ENCODE measurements at regions not wholly inside any gene's neighbourhood (a gene's known extent, or its start where the extent isn't known, plus 50 kb on each side); places are given as distances from the start of the nearest gene placed in this dataset.

- no peak for DNase-seq (ENCODE audit: low read depth, low spot score)
- in situ Hi-C loops (cut with HindIII; ENCODE audit: low pct_unique_long_range_greater_than_20kb, low sequenced_read_pairs): no loop called here
Measured at GRCh38 chr2:37523814-37524362, 147.6 kb downstream of the CDC42EP3 start.

GRCh38 chr2:37526323-37526722 lies 145.1 kb downstream of the CDC42EP3 start:
- in situ Hi-C loops (cut with HindIII; ENCODE audit: low pct_unique_long_range_greater_than_20kb, low sequenced_read_pairs): no loop called here
- DNase-seq (ENCODE audit: low read depth, low spot score): peak; percentile 44

DNA sequence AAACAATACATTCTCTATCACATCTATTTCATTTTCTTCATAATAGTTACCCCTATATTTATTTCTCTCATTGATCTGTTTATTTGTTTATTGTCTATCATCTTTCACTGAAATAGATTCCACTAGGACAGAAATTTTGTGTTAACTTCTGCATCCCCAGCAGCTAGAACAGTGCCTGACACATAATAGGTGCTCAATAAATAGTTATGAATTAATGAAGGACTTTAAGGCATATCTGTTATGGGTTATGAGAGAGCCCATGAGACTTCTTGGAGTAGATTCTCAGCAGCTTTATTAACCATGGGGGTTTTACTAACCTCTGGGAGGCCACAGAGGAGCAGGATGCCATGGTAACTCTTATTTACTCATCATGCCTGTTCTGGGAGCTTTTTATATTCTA lies 144.6 kb downstream of the CDC42EP3 start:
- DNase-seq (ENCODE audit: low read depth, low spot score): no peak
- in situ Hi-C loops (cut with HindIII; ENCODE audit: low pct_unique_long_range_greater_than_20kb, low sequenced_read_pairs): no loop called here

- no peak for DNase-seq (ENCODE audit: low read depth, low spot score)
- in situ Hi-C loops (cut with HindIII; ENCODE audit: low pct_unique_long_range_greater_than_20kb, low sequenced_read_pairs): no loop called here
Measured at GRCh38 chr2:37527361-37527760, 144.1 kb downstream of the CDC42EP3 start.

GRCh38 chr2:37529830-37530415 lies 141.5 kb downstream of the CDC42EP3 start:
- DNase-seq (ENCODE audit: low read depth, low spot score): no peak
- in situ Hi-C loops (cut with HindIII; ENCODE audit: low pct_unique_long_range_greater_than_20kb, low sequenced_read_pairs): no loop called here

DNA sequence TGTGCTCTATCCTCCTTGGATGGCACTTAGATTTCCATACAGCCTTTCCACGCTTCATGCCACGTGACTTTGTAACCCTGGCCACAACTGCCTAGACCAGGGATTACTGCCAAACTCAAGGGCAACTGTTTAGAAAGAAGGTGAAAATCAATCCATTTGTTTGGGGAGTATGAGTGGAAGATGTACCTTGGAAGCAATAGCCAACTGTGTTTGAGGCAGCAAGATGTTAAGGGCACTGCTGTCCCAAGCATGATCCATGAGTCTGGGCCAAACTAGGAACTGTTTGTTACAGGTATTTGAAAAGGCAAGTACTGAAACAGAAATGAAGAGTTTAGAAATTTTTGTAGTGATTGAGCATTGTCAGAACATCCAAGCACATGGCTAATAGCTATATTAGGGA lies 138.9 kb downstream of the CDC42EP3 start:
- in situ Hi-C loops (cut with HindIII; ENCODE audit: low pct_unique_long_range_greater_than_20kb, low sequenced_read_pairs): no loop called here
- no peak for DNase-seq (ENCODE audit: low read depth, low spot score)

GRCh38 chr2:37537316-37537715 lies 134.1 kb downstream of the CDC42EP3 start:
- in situ Hi-C loops (cut with HindIII; ENCODE audit: low pct_unique_long_range_greater_than_20kb, low sequenced_read_pairs): no loop called here
- DNase-seq (ENCODE audit: low read depth, low spot score): no peak

- in situ Hi-C loops (cut with HindIII; ENCODE audit: low pct_unique_long_range_greater_than_20kb, low sequenced_read_pairs): no loop called here
- DNase-seq (ENCODE audit: low read depth, low spot score): no peak
Measured at GRCh38 chr2:37541516-37541915, 129.9 kb downstream of the CDC42EP3 start.

- no peak for DNase-seq (ENCODE audit: low read depth, low spot score)
- in situ Hi-C loops (cut with HindIII; ENCODE audit: low pct_unique_long_range_greater_than_20kb, low sequenced_read_pairs): no loop called here
Measured at GRCh38 chr2:37543999-37544557, 127.4 kb downstream of the CDC42EP3 start.

DNA sequence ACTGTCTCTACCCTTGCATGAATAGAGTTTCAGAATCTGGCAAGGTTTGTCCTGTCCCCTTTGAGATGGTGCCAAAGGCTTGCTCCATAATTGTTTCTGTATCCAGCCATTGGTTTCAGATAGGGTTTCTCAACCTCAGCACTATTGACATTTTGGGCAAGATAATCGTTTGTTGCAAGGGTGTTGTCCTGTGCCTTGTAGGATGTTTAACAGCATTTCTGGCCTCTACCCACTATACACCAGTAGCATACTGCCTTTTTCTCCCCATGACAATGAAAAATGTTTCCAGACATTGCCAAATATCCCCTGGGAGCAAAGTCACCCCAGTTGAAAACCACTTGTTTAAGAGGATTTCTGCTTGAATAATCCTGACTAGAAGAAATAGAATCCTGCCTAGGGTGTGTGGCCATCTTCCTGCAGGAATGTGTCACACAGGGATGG lies 126.8 kb downstream of the CDC42EP3 start:
- DNase-seq (ENCODE audit: low read depth, low spot score): no peak
- in situ Hi-C loops (cut with HindIII; ENCODE audit: low pct_unique_long_range_greater_than_20kb, low sequenced_read_pairs): no loop called here

- no peak for DNase-seq (ENCODE audit: low read depth, low spot score)
- in situ Hi-C loops (cut with HindIII; ENCODE audit: low pct_unique_long_range_greater_than_20kb, low sequenced_read_pairs): no loop called here
Measured at GRCh38 chr2:37549598-37549997, 121.8 kb downstream of the CDC42EP3 start.

DNA sequence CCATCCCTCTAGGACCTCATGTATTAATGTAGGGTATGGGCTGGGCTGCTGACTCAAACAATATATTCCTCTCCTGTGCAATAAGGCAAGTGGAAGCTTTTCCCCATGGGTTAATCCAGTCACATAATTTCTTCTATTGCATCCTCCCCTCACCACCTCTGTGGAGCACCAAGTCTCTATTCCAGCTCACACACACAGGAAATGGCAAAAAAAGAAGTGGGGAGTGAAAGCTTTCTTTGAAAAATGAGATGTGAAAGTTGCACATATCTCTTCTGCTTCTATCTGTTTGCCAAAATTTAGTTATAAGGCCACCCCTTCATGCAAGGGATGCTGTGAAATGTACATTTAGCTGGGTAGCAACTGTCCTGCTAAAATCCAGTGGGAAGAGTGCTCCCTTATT lies 121.3 kb downstream of the CDC42EP3 start:
- no peak for DNase-seq (ENCODE audit: low read depth, low spot score)
- in situ Hi-C loops (cut with HindIII; ENCODE audit: low pct_unique_long_range_greater_than_20kb, low sequenced_read_pairs): no loop called here

- DNase-seq (ENCODE audit: low read depth, low spot score): no peak
- in situ Hi-C loops (cut with HindIII; ENCODE audit: low pct_unique_long_range_greater_than_20kb, low sequenced_read_pairs): no loop called here
Measured at GRCh38 chr2:37551783-37552182, 119.7 kb downstream of the CDC42EP3 start.

- DNase-seq (ENCODE audit: low read depth, low spot score): no peak
- in situ Hi-C loops (cut with HindIII; ENCODE audit: low pct_unique_long_range_greater_than_20kb, low sequenced_read_pairs): no loop called here
Measured at GRCh38 chr2:37552339-37552738, 119.1 kb downstream of the CDC42EP3 start.

DNA sequence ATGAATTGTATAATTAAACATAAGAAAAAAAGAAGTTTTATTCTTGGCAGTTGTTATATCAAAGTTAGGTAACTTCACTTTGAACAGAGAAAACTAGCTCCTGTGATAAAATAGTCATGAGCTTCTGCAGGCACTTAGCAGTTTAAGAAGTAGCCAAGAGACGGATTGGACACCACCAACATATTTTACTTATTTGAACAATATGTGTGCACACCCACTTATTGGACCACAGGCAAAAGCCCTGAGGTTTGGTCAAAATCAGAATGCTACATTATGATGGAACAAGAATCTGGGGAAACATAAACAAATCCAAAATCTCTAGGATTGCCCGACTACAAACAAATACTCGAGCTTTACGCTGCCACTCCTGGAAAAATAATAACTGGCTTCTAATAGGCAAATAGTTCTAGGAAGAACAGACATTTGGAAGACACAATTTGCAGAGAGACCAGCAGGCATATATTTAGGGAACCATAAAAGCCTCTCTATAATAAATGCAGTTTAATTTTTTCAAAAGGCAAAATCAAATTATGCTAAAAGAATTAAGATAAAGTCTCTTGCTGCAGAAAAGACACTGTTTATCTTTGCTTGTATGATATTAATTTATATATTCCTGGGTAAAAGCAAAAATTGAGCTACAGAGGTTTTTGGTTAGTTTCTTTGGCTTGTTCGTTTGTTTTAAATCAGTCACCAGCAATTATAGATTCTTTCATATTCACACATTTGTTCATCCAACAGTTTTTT lies 117.9 kb downstream of the CDC42EP3 start:
- no peak for DNase-seq (ENCODE audit: low read depth, low spot score)
- in situ Hi-C loops (cut with HindIII; ENCODE audit: low pct_unique_long_range_greater_than_20kb, low sequenced_read_pairs): no loop called here

GRCh38 chr2:37554155-37554510 lies 117.3 kb downstream of the CDC42EP3 start:
- DNase-seq (ENCODE audit: low read depth, low spot score): no peak
- in situ Hi-C loops (cut with HindIII; ENCODE audit: low pct_unique_long_range_greater_than_20kb, low sequenced_read_pairs): no loop called here

- DNase-seq (ENCODE audit: low read depth, low spot score): no peak
- in situ Hi-C loops (cut with HindIII; ENCODE audit: low pct_unique_long_range_greater_than_20kb, low sequenced_read_pairs): no loop called here
Measured at GRCh38 chr2:37554687-37555086, 116.8 kb downstream of the CDC42EP3 start.

DNA sequence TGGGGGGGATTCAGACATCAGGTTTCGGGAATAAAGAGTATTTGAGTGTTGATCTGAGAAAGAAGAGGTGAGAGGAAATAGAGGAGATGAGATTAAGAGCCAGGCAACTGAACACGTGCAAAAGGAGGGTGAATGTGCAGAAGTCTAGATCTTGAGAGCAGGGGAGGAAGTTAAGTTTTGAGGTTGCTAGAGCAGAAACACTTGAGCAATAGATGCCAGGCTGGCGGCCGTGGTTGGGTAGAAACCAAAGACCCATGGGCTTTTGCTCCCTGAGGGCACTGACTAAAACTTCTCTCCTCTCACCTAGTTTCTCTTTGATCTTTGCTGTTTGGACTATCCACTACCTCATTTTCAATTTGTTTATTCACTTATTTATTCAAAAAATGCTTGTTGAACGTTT lies 116.0 kb downstream of the CDC42EP3 start:
- no peak for DNase-seq (ENCODE audit: low read depth, low spot score)
- in situ Hi-C loops (cut with HindIII; ENCODE audit: low pct_unique_long_range_greater_than_20kb, low sequenced_read_pairs): no loop called here

- DNase-seq (ENCODE audit: low read depth, low spot score): no peak
Measured at GRCh38 chr2:37556256-37556655, 115.2 kb downstream of the CDC42EP3 start.

More at GRCh38 chr2:37556256-37556655, 115.2 kb downstream of the CDC42EP3 start:
- in situ Hi-C loops (cut with HindIII; ENCODE audit: low pct_unique_long_range_greater_than_20kb, low sequenced_read_pairs): no loop called here

Measured in SK-MEL-5 (cell line).